Adrenal gland (tissue), 5 donors: ENCODE measurements at regions not wholly inside any gene's neighbourhood (a gene's known extent, or its start where the extent isn't known, plus 50 kb on each side); places are given as distances from the start of the nearest gene placed in this dataset.

Source experiments
- POLR2A ChIP-seq, 2 donors: fragments of 450-650 bp; IDR thresholded peaks; one replicate each; pipeline ENCODE4 v1.6.1; 2017; ENCODE audit warnings: antibody characterized with exemption in 2 of 2, mild to moderate bottlenecking in 2 of 2, moderate library complexity in 1 of 2
- TF ChIP-seq, protein P1 (sequence below), 6 experiments: fragments of 450-650 bp in 4 of 6; fragments of 200-600 bp in 2 of 6; sonication (generic) in 1 of 6; IDR thresholded peaks; 1 replicate in 5 of 6; 2 replicates in 1 of 6; pipeline versions ENCODE4 v1.5.1 to v1.8.0; 2016 to 2021; ENCODE audit warnings: antibody characterized with exemption in 6 of 6, mild to moderate bottlenecking in 2 of 6, moderate library complexity in 1 of 6
- donor health status: DM: no; HTN: no; CAD: no.

DNA sequence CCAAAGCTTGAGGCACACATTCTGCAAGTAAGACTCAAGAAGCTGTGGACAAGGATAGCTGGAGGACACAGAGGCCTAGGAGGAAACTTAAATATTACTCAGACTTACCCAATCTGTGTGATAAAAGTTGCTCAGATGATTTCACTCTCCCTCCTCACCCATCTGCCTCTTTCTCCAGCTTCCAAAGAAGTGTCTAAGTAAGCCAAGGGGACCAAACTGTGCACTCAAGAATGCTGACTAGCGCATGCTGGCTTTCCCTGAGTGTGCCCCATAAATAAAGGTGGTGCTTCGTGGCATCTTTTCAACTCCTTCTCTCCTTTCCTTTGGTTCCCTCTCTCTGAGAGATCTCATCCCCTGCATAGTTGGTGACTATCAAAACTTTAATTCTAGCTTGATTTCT lies 211.0 kb upstream of the LMCD1 start:
- TF ChIP-seq POLR2A (IDR thresholded peaks at IDR 0.05): no peak
- TF ChIP-seq, protein P1, sequence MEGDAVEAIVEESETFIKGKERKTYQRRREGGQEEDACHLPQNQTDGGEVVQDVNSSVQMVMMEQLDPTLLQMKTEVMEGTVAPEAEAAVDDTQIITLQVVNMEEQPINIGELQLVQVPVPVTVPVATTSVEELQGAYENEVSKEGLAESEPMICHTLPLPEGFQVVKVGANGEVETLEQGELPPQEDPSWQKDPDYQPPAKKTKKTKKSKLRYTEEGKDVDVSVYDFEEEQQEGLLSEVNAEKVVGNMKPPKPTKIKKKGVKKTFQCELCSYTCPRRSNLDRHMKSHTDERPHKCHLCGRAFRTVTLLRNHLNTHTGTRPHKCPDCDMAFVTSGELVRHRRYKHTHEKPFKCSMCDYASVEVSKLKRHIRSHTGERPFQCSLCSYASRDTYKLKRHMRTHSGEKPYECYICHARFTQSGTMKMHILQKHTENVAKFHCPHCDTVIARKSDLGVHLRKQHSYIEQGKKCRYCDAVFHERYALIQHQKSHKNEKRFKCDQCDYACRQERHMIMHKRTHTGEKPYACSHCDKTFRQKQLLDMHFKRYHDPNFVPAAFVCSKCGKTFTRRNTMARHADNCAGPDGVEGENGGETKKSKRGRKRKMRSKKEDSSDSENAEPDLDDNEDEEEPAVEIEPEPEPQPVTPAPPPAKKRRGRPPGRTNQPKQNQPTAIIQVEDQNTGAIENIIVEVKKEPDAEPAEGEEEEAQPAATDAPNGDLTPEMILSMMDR (IDR thresholded peaks at IDR 0.05): no peak
